Suprapubic skin (tissue), 4 donors: ENCODE measurements at regions not wholly inside any gene's neighbourhood (a gene's known extent, or its start where the extent isn't known, plus 50 kb on each side); places are given as distances from the start of the nearest gene placed in this dataset.

Experiments used
- DNase-seq, 2 donors: peaks; one replicate each; pipeline ENCODE4 v3.0.0-alpha.2; 2019; ENCODE audit warnings: low spot score in 2 of 2
- H3K27ac ChIP-seq: fragments of 200-600 bp; sonication (generic); one replicate; pipeline ENCODE4 v1.5.1; 2019
- H3K27me3 ChIP-seq: fragments of 200-600 bp; sonication (generic); one replicate; pipeline ENCODE4 v1.5.1; 2019
- H3K36me3 ChIP-seq: fragments of 200-600 bp; sonication (generic); one replicate; pipeline ENCODE4 v1.5.1; 2019
- H3K4me1 ChIP-seq: fragments of 200-600 bp; sonication (generic); one replicate; pipeline ENCODE4 v1.5.1; 2019
- H3K4me3 ChIP-seq: fragments of 200-600 bp; sonication (generic); one replicate; pipeline ENCODE4 v1.5.1; 2019; ENCODE audit warnings: mild to moderate bottlenecking
- H3K9me3 ChIP-seq: fragments of 200-600 bp; sonication (generic); one replicate; pipeline ENCODE4 v1.5.1; 2019
- CTCF ChIP-seq, 2 donors: fragments of 200-600 bp in 1 of 2; fragments of 450-650 bp in 1 of 2; sonication (generic) in 1 of 2; IDR thresholded peaks; one replicate each; pipeline ENCODE4 v1.5.1; 2016 to 2019; ENCODE audit warnings: antibody characterized with exemption in 2 of 2, mild to moderate bottlenecking in 1 of 2, moderate library complexity in 1 of 2
- EP300 ChIP-seq: sonication (generic); formaldehyde crosslinking; IDR thresholded peaks from one replicate; pipeline ENCODE4 v1.6.1; 2017; ENCODE audit warnings: antibody characterized with exemption
- POLR2A ChIP-seq, 2 donors: fragments of 450-650 bp; IDR thresholded peaks; one replicate each; pipeline ENCODE4 v1.6.1; 2017; ENCODE audit warnings: antibody characterized with exemption in 2 of 2, mild to moderate bottlenecking in 2 of 2, moderate library complexity in 2 of 2
- POLR2AphosphoS5 ChIP-seq, 3 donors: sonication (generic); formaldehyde crosslinking; IDR thresholded peaks; one replicate each; pipeline ENCODE4 v1.6.1; 2017; ENCODE audit warnings: antibody characterized with exemption in 3 of 3
- WGBS: methylation state at CpG from one replicate; pipeline ENCODE4 v1.1.5; 2018; 5-methylcytosine and 5-hydroxymethylcytosine counted together

DNA sequence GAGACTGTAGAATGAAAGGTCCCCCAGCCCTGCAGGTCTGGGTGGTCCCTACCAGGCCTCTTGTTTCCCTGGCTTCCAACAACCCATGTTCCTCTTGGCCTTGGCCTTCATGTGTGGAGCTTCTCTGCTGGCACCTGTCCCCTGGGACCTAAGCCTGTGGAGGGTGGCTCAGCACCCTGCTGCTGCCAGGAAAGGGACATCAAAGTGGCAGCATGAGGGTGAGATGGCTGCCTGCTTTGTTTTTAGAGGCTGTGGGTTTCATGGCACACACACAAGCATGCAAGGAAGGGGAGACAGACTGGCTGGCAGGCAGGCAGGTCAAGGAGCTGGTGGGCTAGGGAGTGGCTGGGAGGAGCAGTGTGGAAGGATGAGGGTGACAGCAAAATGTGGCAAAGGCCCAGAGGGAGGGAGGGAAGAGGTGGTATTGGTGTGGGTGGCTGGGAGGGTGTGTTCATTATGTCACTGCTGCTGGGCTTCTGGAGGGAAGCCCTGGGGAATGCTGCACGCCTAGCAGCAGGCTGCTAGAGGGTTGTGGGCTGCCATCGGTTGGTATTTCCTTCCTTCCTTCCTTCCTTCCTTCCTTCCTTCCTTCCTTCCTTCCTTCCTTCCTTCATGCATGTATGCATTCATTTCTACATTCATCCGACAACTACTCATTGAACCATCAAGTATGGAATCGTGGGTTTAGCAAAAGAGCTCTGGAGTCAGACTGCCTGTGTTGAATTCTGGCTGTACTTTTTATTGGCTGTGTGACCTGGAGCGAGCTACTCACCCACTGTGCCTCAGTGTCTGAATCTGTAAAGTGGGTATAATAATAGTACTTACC lies 128.7 kb upstream of the PJA1 start:
- Histone ChIP-seq H3K27ac (no peak overlapping the region), H3K36me3 (no peaks in the 10 kb centered on the region), H3K4me3 (no peak overlapping the region), H3K9me3 (no peaks in the 10 kb centered on the region), H3K4me1 (no peaks in the 10 kb centered on the region), H3K27me3 (no peaks in the 10 kb centered on the region)
- 58% methylated on average over 5 of the region's 5 CpGs for WGBS
- DNase-seq = no peak
- TF ChIP-seq POLR2A (IDR thresholded peaks at IDR 0.05) (no peak), CTCF (IDR thresholded peaks at IDR 0.05) (no peak), EP300 (no peak), POLR2AphosphoS5 (IDR thresholded peaks at IDR 0.05) (no peak)

GRCh38 chrX:69291116-69291515 lies 125.9 kb upstream of the PJA1 start:
- TF ChIP-seq CTCF (IDR thresholded peaks at IDR 0.05) (no peak), POLR2A (IDR thresholded peaks at IDR 0.05) (no peak), POLR2AphosphoS5 (IDR thresholded peaks at IDR 0.05) (no peak), EP300 (no peak)
- WGBS = 29% methylated on average over 4 of the region's 4 CpGs

DNA sequence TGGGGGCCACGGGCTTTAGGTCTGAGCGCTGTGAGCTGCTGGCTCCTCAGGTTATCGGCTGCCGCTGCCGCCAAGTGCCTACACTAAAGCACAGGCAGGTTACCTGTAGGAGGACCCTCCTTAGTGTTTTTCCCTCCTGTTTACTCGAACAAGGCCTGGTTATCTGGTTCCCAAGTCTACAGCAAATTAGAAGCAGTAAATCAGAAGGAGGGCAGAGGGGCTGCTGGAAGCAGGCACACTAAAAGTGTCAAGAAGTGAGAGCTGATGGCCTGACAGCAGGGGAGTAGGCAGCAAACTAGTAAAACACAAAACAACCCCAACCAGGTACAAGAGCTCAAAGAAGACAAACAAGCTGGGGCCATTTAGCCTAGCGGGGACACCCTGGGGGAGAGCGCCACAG lies 125.0 kb upstream of the PJA1 start:
- H3K4me1 ChIP-seq = peaks cover 4% of the 10 kb centered on the region
- no peak for DNase-seq
- 79% methylated on average over 8 of the region's 8 CpGs for WGBS
- no peak for TF ChIP-seq CTCF (IDR thresholded peaks at IDR 0.05)
- no peak for TF ChIP-seq POLR2AphosphoS5 (IDR thresholded peaks at IDR 0.05)
- H3K4me3 ChIP-seq = no peak overlapping the region
- H3K27me3 ChIP-seq = no peaks in the 10 kb centered on the region
- no peak overlapping the region for H3K27ac ChIP-seq
- H3K36me3 ChIP-seq = no peaks in the 10 kb centered on the region
- no peaks in the 10 kb centered on the region for H3K9me3 ChIP-seq

More at GRCh38 chrX:69291116-69291515, 125.9 kb upstream of the PJA1 start:
- Histone ChIP-seq H3K9me3 (no peaks in the 10 kb centered on the region), H3K4me3 (no peak overlapping the region), H3K27me3 (no peaks in the 10 kb centered on the region), H3K36me3 (no peaks in the 10 kb centered on the region), H3K27ac (no peak overlapping the region), H3K4me1 (peaks cover 2% of the 10 kb centered on the region)
- DNase-seq = no peak

- 71% methylated on average over 1 of the region's 1 CpG for WGBS
- DNase-seq = no peak
- H3K4me3 ChIP-seq = no peak overlapping the region
- H3K9me3 ChIP-seq = no peaks in the 10 kb centered on the region
- H3K4me1 ChIP-seq = peaks cover 4% of the 10 kb centered on the region
- no peak overlapping the region for H3K27ac ChIP-seq
- H3K36me3 ChIP-seq = no peaks in the 10 kb centered on the region
- no peak for TF ChIP-seq POLR2A (IDR thresholded peaks at IDR 0.05)
- TF ChIP-seq EP300 = no peak
- no peak for TF ChIP-seq POLR2AphosphoS5 (IDR thresholded peaks at IDR 0.05)
- TF ChIP-seq CTCF (IDR thresholded peaks at IDR 0.05) = no peak
- no peaks in the 10 kb centered on the region for H3K27me3 ChIP-seq
Measured at GRCh38 chrX:69289793-69290123, 124.5 kb upstream of the PJA1 start.

GRCh38 chrX:69289046-69289792 lies 124.0 kb upstream of the PJA1 start:
- Histone ChIP-seq H3K9me3 (no peaks in the 10 kb centered on the region), H3K4me1 (peaks cover 4% of the 10 kb centered on the region), H3K27ac (no peak overlapping the region), H3K4me3 (no peak overlapping the region), H3K27me3 (no peaks in the 10 kb centered on the region), H3K36me3 (no peaks in the 10 kb centered on the region)
- DNase-seq = no peak
- TF ChIP-seq EP300 (no peak), POLR2AphosphoS5 (IDR thresholded peaks at IDR 0.05) (no peak), POLR2A (IDR thresholded peaks at IDR 0.05) (no peak), CTCF (IDR thresholded peaks at IDR 0.05) (no peak)
- WGBS = 72% methylated on average over 10 of the region's 11 CpGs
